GM06990 (cell line): ENCODE measurements at regions not wholly inside any gene's neighbourhood (a gene's known extent, or its start where the extent isn't known, plus 50 kb on each side); places are given as distances from the start of the nearest gene placed in this dataset.

Experiments used
- DNase-seq: peaks from one replicate; pipeline ENCODE4 v3.0.0-alpha.2; 2011; ENCODE audit not compliant: insufficient read length; ENCODE audit errors: extremely low read depth
- H3K27me3 ChIP-seq: replicated peaks from 2 replicates; pipeline ENCODE4 v1.6.0; 2011; ENCODE audit warnings: low read length; ENCODE audit not compliant: control insufficient read depth, insufficient read depth
- H3K36me3 ChIP-seq: 2 replicates; pipeline ENCODE4 v1.5.1; 2011; ENCODE audit warnings: low read length; ENCODE audit not compliant: control insufficient read depth, insufficient read depth
- H3K4me3 ChIP-seq: replicated peaks from 2 replicates; pipeline ENCODE4 v1.5.1; 2011; ENCODE audit warnings: low read depth, mild to moderate bottlenecking, control low read depth, low read length
- CTCF ChIP-seq: IDR thresholded peaks from 2 replicates; pipeline ENCODE4 v1.5.1; 2011; ENCODE audit warnings: low read length, control low read depth, mild to moderate bottlenecking, inconsistent platforms; ENCODE audit not compliant: insufficient read depth, poor library complexity, severe bottlenecking

GRCh38 chr4:165723051-165723795, 149.8 kb upstream of the TLL1 start:
- TF ChIP-seq CTCF: no peak
- no peak for DNase-seq
- H3K27me3 ChIP-seq: no peaks in the 10 kb centered on the region
- H3K4me3 ChIP-seq: no peak overlapping the region
- H3K36me3 ChIP-seq: no peaks in the 10 kb centered on the region

- H3K27me3 ChIP-seq: no peaks in the 10 kb centered on the region
- TF ChIP-seq CTCF: no peak
- DNase-seq: no peak
- no peaks in the 10 kb centered on the region for H3K36me3 ChIP-seq
- H3K4me3 ChIP-seq: no peak overlapping the region
Measured at GRCh38 chr4:165724786-165725185, 148.3 kb upstream of the TLL1 start.

- Histone ChIP-seq H3K27me3 (no peaks in the 10 kb centered on the region), H3K36me3 (no peaks in the 10 kb centered on the region), H3K4me3 (no peak overlapping the region)
- TF ChIP-seq CTCF: no peak
- DNase-seq: no peak
Measured at GRCh38 chr4:165725352-165725751, 147.7 kb upstream of the TLL1 start.

GRCh38 chr4:165726831-165727230, 146.2 kb upstream of the TLL1 start:
- DNase-seq: no peak
- no peak for TF ChIP-seq CTCF
- Histone ChIP-seq H3K4me3 (no peak overlapping the region), H3K36me3 (no peaks in the 10 kb centered on the region), H3K27me3 (no peaks in the 10 kb centered on the region)

- no peak for TF ChIP-seq CTCF
- Histone ChIP-seq H3K27me3 (no peaks in the 10 kb centered on the region), H3K4me3 (no peak overlapping the region), H3K36me3 (no peaks in the 10 kb centered on the region)
- no peak for DNase-seq
Measured at GRCh38 chr4:165737309-165737972, 135.6 kb upstream of the TLL1 start.

- no peak for DNase-seq
- no peak for TF ChIP-seq CTCF
- Histone ChIP-seq H3K27me3 (no peaks in the 10 kb centered on the region), H3K4me3 (no peak overlapping the region), H3K36me3 (no peaks in the 10 kb centered on the region)
Measured at GRCh38 chr4:165738571-165738970, 134.5 kb upstream of the TLL1 start.
